Spinal cord (tissue), 9 donors: ENCODE measurements at regions not wholly inside any gene's neighbourhood (a gene's known extent, or its start where the extent isn't known, plus 50 kb on each side); places are given as distances from the start of the nearest gene placed in this dataset.
"Not testable (repeated sequence)": the region's sequence is repeated elsewhere in the genome, so short reads cannot be mapped to it uniquely, and the experiment has no call there.

ENCODE experiments used
- DNase-seq, 6 donors: peaks; one replicate each; pipeline versions ENCODE4 v3.0.0 to v3.0.0-alpha.2; 2013 to 2015; ENCODE audit warnings: low spot score in 6 of 6, low read depth in 4 of 6
- H3K27ac ChIP-seq: one replicate; pipeline ENCODE4 v1.5.1; 2013; ENCODE audit warnings: low read depth, low read length, control low read depth
- H3K27me3 ChIP-seq: one replicate; pipeline ENCODE4 v1.6.1; 2013; ENCODE audit warnings: low read length; ENCODE audit not compliant: control insufficient read depth, insufficient read depth
- H3K36me3 ChIP-seq: one replicate; pipeline ENCODE4 v1.6.1; 2013; ENCODE audit warnings: low read length; ENCODE audit not compliant: control insufficient read depth, insufficient read depth
- H3K4me1 ChIP-seq: one replicate; pipeline ENCODE4 v1.6.1; 2013; ENCODE audit warnings: low read length; ENCODE audit not compliant: control insufficient read depth, insufficient read depth
- H3K4me3 ChIP-seq: one replicate; pipeline ENCODE4 v1.5.1; 2013; ENCODE audit warnings: low read depth, low read length, control low read depth
- H3K9me3 ChIP-seq: one replicate; pipeline ENCODE4 v1.6.1; 2013; ENCODE audit warnings: low read length; ENCODE audit not compliant: control insufficient read depth, insufficient read depth
- WGBS: methylation state at CpG from one replicate; pipeline ENCODE4 v1.1.5; 2013; ENCODE audit warnings: missing lambda C conversion rate; ENCODE audit not compliant: insufficient coverage; 5-methylcytosine and 5-hydroxymethylcytosine counted together
- donor health status: healthy.

DNA sequence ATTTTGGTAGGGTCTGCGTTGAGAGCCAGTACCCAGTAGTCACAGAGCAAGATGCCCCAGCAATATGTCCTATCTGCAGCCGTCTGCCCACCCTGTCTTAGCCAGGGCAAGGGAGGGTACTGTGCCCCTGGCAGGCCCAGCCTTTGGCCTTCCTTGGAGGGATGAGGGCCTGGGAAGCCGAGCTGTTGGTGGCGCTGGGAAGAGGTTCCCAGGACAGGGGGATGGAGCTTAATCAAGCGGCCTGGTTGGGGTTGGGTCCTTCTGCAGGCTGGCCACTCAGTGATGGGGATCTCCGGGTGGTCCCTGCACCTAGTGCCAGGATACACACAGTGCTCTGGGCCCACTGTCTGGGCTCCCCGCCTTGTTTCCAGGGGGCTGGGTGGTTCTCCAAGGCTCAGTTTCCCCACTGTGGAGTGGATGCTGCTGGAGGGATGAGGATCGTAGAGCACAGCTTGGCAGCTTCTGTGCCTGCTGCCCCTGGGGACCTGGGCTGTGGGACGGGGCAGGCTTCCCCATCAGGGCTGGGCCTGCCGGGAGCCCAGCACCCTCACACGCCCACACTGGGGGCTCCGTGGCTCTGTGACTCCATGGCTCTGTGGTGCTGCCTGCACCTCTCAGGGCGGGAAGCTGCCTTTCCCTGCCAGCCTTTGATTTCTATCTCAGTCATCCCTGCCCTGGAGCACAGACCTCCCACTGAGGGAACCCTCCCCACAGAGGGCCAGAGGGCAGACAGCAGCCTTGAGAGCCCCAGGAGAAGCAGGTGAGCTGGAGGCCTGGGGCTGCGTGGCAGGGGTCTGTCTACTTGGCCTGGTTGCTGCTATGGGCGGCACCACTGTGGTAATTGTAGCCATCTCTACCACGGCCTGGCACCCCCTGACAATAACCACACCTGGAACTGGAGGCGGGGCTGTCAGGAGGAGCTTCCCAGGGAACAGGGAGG is 357.0 kb downstream of the TMEM121 start:
- no peaks in the 10 kb centered on the region for H3K27me3 ChIP-seq
- no peaks in the 10 kb centered on the region for H3K4me1 ChIP-seq
- DNase-seq, result no peak
- 71% methylated on average over 15 of the region's 17 CpGs for WGBS
- H3K4me3 ChIP-seq, result no peak overlapping the region
- no peak overlapping the region for H3K27ac ChIP-seq
- H3K36me3 ChIP-seq, result no peaks in the 10 kb centered on the region
- no peaks in the 10 kb centered on the region for H3K9me3 ChIP-seq

DNA sequence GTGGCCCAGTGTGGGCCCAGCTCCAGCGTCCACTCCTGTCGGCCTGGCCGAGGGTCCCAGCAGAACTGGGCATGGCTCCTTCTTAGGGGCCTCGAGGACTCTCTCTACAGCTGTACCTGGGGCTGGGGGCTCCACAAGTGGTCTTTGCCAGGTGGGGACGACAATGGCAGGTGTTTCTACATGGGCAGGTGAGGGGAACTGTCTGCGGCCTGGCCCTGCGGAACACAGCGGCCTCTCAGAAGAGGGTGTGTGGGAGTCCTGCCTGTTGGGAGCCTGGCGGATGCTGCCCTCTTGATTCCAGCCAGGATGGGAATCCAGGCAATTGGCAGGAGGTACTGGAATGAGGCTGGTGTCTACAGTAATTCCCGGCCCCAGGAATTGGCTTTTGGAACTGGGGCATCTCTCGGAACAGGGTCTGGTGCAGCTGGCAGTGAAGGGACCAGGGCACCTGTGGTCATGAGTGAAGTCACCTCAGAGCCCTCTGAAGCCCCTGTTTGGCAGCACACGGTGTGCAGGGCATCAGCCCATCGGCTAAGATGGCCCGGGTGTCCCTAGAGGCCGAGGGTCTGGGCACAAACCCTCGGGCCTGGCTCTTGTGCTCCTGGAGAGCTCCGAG is 357.9 kb downstream of the TMEM121 start:
- WGBS, result 77% methylated on average over 16 of the region's 17 CpGs
- H3K9me3 ChIP-seq, H3K27ac ChIP-seq: not testable (repeated sequence)

DNA sequence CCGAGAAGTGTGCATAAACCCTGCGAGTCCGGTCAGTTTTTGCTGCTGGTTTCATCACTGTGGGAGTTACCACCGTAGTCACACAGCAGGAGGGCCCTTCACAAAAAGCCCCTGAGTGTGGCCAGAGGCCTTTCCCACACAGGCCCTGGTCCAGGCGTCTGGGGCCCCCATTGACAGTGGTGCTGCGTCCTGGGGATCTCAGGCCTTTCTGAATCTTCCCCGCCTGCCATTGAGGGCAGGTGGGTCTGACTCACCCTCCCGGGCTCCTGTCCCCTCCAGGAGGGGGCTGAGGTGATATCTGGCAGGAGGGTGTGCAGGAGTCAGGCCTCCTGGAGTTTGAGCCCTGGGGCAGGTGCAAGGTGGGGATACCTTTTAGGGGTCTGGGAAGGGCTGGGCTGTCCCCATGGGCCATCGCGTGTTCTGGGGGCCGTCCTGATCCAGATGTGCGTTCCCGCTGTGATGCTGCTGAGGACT is 358.5 kb downstream of the TMEM121 start:
- Histone ChIP-seq H3K4me3 (no peak overlapping the region), H3K27me3 (no peaks in the 10 kb centered on the region), H3K4me1 (no peaks in the 10 kb centered on the region), H3K36me3 (no peaks in the 10 kb centered on the region), H3K27ac (no peak overlapping the region), H3K9me3 (no peaks in the 10 kb centered on the region)
- 42% methylated on average over 9 of the region's 13 CpGs for WGBS
- no peak for DNase-seq

More for the DNA sequence above, 357.9 kb downstream of the TMEM121 start:
- H3K36me3 ChIP-seq, H3K27me3 ChIP-seq, H3K4me1 ChIP-seq, DNase-seq, H3K4me3 ChIP-seq: not testable (repeated sequence)

DNA sequence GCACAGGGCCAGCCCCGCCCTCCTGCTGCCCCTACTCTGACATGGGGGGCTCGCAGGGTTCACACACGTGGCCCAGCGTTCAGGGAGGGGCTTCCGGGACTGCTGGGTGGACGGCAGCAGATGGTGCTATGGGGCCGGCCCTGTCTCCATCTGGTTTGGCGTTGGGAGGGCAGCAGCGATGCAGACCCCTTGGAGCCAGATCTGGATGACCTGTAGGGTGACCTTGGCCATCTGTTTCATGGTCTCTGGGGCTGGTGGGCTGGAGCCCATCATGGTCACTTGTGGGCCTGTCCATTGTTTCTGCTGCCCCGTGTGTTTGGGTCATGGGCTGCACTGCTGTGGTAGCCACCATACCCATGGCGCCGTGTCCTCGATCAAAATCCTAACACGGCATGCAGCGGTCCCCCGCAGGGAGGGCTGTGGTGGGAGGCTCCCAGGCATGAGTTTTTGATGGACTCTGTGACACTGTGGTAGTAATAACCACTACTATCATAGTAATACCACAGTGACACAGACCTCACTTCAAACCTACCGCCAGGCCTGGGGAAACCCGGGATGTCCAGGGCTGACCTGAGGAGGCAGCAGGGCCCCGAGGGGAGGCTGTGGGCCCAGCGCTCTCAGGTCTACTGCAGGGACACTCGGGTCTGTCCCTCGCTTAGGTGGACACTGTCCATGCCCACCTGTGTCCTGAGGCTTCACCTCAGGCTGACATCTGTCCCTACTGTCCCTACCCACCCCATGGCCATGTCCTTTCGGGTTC is 359.4 kb downstream of the TMEM121 start:
- Histone ChIP-seq H3K27me3 (no peaks in the 10 kb centered on the region), H3K27ac (no peak overlapping the region), H3K9me3 (no peaks in the 10 kb centered on the region), H3K4me1 (no peaks in the 10 kb centered on the region), H3K36me3 (no peaks in the 10 kb centered on the region), H3K4me3 (no peak overlapping the region)
- DNase-seq, result no peak
- 76% methylated on average over 17 of the region's 23 CpGs for WGBS

DNA sequence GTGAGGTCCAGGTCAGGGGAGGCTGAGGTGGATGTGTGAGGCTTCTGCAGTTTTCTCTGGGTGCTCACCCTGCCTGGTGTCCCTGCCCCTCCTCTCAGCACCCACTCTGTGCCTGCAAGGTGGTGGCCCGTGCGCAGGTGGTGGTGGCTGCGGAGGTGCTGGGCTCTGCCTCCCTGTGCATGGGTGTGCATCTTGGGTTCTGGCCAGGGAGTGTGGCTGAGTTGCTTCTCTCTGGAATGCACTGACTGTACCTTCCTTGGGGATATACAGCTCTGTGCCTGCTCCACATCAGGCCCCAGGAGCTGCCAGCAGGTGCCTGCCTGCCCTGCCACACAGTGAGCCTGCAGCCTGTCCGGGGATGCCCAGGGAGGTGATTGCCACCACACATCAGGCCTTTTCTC is 360.4 kb downstream of the TMEM121 start:
- not testable (repeated sequence) for H3K36me3 ChIP-seq, H3K27me3 ChIP-seq, DNase-seq, H3K4me1 ChIP-seq, H3K27ac ChIP-seq, H3K4me3 ChIP-seq, H3K9me3 ChIP-seq
- WGBS, result 87% methylated on average over 3 of the region's 4 CpGs

DNA sequence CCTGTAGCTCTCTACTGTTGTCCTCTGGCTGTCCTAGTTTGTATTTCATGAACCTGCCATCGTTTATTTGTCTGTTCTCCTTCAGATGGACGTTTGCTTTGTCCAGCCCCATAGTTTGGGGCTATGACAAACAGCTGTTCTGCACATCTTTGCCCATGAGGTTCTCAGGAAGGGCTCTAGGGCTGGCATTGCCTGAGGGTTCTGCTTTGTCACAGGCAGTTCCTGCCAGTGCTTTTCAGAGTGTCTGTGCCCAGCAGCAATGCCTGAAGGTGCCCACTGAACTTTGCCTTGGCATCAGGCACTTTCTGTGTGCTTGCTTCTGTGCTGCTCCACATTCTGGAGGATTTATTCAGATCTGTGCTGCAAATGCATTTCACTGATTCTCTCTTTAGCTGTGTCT is 361.3 kb downstream of the TMEM121 start:
- no peak overlapping the region for H3K27ac ChIP-seq
- DNase-seq, result no peak
- H3K9me3 ChIP-seq, result no peaks in the 10 kb centered on the region
- no peaks in the 10 kb centered on the region for H3K27me3 ChIP-seq
- WGBS, result 10% methylated on average over 2 of the region's 2 CpGs
- no peaks in the 10 kb centered on the region for H3K4me1 ChIP-seq
- no peak overlapping the region for H3K4me3 ChIP-seq
- H3K36me3 ChIP-seq, result no peaks in the 10 kb centered on the region

DNA sequence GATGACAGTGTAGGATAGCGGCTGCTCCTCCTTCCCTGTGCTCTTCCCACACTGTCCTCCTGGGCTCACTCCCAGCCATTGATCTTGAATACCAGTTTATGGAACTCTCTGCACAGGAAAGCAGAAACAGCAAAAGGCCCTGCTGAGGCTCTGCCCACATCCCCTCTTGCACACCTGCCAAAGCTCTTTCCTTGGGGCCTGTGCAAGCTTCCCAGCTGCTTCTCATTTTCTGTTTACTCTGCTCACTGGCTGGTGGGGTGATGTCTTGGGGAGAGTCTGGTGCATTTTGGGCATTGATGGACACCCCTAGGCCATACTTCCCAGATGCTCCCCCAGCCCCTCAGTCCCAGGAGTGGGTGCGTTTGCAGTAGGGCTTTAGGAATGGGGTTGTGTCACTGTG is 361.8 kb downstream of the TMEM121 start:
- WGBS, result no CpG with 5 or more reads among the region's 2 CpGs
- Histone ChIP-seq H3K27me3 (no peaks in the 10 kb centered on the region), H3K4me1 (no peaks in the 10 kb centered on the region), H3K9me3 (no peaks in the 10 kb centered on the region), H3K4me3 (no peak overlapping the region), H3K27ac (no peak overlapping the region), H3K36me3 (no peaks in the 10 kb centered on the region)
- no peak for DNase-seq

DNA sequence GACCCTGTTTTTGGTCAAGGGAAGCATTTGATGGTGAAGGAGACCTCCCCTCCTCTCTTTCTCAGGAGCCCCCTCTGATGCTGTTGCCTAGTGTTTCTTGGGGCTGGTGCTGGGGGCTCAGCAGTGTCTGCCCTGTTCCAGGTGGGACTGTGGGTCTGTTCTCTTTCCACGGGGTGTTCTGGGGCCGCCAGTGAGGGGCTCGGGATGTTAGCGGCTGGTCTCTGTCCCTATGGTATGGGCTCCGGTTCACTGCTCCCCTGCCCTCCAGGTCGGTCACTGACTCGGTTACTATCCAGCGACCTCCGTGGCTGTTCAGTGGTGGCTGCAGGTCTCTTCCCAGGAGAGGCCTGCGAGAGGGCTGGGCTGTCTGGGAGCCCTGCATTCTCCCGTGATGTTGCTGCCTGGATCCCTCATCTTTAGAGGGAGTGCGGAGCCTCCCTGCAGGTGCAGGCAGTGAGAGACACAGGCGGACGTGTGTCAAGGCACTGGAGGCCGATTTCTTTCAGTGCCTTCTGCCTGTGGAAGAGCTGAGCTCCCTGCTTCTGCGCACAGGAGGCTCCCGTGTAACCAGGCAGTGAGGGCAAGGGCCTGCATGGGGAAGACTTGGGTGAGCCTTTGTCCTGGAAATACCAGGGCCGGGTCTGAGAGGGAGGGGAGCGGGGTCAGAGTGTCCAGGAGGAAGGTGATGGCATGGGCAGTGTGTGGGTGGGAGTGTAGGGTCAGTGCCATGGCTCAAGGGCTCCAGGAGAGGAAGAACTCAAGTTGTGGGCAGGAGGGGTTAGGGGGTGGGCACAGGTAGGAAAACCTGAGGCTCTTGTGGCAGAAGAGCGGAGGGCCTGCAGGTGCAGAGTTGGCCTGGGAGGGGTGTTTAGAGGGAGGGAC is 362.6 kb downstream of the TMEM121 start:
- no peak for DNase-seq
- no peaks in the 10 kb centered on the region for H3K9me3 ChIP-seq

More for the DNA sequence above, 362.6 kb downstream of the TMEM121 start:
- Histone ChIP-seq H3K4me1 (no peaks in the 10 kb centered on the region), H3K4me3 (no peak overlapping the region), H3K27me3 (no peaks in the 10 kb centered on the region), H3K36me3 (no peaks in the 10 kb centered on the region), H3K27ac (no peak overlapping the region)
- WGBS, result 79% methylated on average over 20 of the region's 20 CpGs
